ENCODE measurements at regions not wholly inside any gene's neighbourhood (a gene's known extent, or its start where the extent isn't known, plus 50 kb on each side); places are given as distances from the start of the nearest gene placed in this dataset.
"Not testable (repeated sequence)": the region's sequence is repeated elsewhere in the genome, so short reads cannot be mapped to it uniquely, and the experiment has no call there.

DNA sequence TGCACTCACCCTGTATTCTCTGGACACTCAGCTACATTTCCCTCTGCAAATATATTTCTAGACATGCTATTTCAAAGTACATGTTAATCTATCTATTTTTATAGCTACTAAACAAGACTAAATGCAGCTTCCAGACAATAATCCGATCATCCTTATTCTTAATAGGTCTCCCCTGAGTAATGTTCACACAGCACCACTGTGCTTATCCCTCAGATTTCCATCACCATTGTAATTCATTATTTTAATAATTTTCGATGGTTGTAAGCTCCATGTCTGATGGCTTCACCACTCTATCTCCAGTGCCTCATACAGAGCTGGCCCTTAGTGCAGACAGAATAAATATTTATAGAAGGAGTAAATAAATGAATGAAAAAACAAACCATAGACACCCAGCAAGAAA is 117.5 kb downstream of the ANXA2 start:
- DNase-seq (ENCODE audit: insufficient read length) (no peak), FAIRE-seq (no peak)
- TF ChIP-seq POLR2A (IDR thresholded peaks at IDR 0.05; ENCODE audit: low read depth, low read length) (no peak), POLR2AphosphoS5 (IDR thresholded peaks at IDR 0.05; ENCODE audit: low read depth, low read length) (no peak), TAF1 (IDR thresholded peaks at IDR 0.05; ENCODE audit: borderline replicate concordance, low read depth, low read length) (no peak)

GRCh38 chr15:60283936-60284335 is 113.8 kb downstream of the ANXA2 start:
- no peak for DNase-seq (ENCODE audit: insufficient read length)
- no peak for TF ChIP-seq POLR2AphosphoS5 (IDR thresholded peaks at IDR 0.05; ENCODE audit: low read depth, low read length)
- TF ChIP-seq TAF1 (IDR thresholded peaks at IDR 0.05; ENCODE audit: borderline replicate concordance, low read depth, low read length) = no peak
- no peak for TF ChIP-seq POLR2A (IDR thresholded peaks at IDR 0.05; ENCODE audit: low read depth, low read length)
- FAIRE-seq = no peak

- not testable (repeated sequence) for FAIRE-seq; DNase-seq (ENCODE audit: insufficient read length)
Measured at GRCh38 chr15:60295901-60296300, 101.9 kb downstream of the ANXA2 start.

GRCh38 chr15:60297047-60297446 is 100.7 kb downstream of the ANXA2 start:
- no peak for DNase-seq (ENCODE audit: insufficient read length)
- TF ChIP-seq TAF1 (IDR thresholded peaks at IDR 0.05; ENCODE audit: borderline replicate concordance, low read depth, low read length) (no peak), POLR2AphosphoS5 (IDR thresholded peaks at IDR 0.05; ENCODE audit: low read depth, low read length) (no peak), POLR2A (IDR thresholded peaks at IDR 0.05; ENCODE audit: low read depth, low read length) (no peak)
- no peak for FAIRE-seq
